ENCODE measurements at regions not wholly inside any gene's neighbourhood (a gene's known extent, or its start where the extent isn't known, plus 50 kb on each side); places are given as distances from the start of the nearest gene placed in this dataset.

- Histone ChIP-seq H3K27me3 (replicated peaks; ENCODE audit: control insufficient read depth, insufficient read depth, low read length) (no peaks in the 10 kb centered on the region), H3K36me3 (ENCODE audit: control insufficient read depth, insufficient read depth, low read length) (no peaks in the 10 kb centered on the region), H3K9me3 (no peaks in the 10 kb centered on the region), H3K4me1 (no peaks in the 10 kb centered on the region), H3K4me3 (ENCODE audit: low read depth, low read length) (no peak overlapping the region)
- TF ChIP-seq, protein P1, sequence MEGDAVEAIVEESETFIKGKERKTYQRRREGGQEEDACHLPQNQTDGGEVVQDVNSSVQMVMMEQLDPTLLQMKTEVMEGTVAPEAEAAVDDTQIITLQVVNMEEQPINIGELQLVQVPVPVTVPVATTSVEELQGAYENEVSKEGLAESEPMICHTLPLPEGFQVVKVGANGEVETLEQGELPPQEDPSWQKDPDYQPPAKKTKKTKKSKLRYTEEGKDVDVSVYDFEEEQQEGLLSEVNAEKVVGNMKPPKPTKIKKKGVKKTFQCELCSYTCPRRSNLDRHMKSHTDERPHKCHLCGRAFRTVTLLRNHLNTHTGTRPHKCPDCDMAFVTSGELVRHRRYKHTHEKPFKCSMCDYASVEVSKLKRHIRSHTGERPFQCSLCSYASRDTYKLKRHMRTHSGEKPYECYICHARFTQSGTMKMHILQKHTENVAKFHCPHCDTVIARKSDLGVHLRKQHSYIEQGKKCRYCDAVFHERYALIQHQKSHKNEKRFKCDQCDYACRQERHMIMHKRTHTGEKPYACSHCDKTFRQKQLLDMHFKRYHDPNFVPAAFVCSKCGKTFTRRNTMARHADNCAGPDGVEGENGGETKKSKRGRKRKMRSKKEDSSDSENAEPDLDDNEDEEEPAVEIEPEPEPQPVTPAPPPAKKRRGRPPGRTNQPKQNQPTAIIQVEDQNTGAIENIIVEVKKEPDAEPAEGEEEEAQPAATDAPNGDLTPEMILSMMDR (IDR thresholded peaks at IDR 0.05; ENCODE audit: insufficient read depth in 1 of 2, low read depth in 1 of 2, low read length in 1 of 2, severe bottlenecking in 1 of 2, unreplicated experiment in 1 of 2) = no peak
- no peak for DNase-seq
- ChIA-PET POLR2A (no interaction called here), CTCF (no interaction called here)
- BruUV-seq (replicated peaks) = no TSS peak
- Mint-ChIP-seq H3K4me1 (ENCODE audit: low read depth, unreplicated experiment) (no peaks in the 10 kb centered on the region), H3K27me3 (ENCODE audit: insufficient read depth, unreplicated experiment) (peaks cover 8% of the 10 kb centered on the region), H3K4me3 (ENCODE audit: unreplicated experiment) (no peak overlapping the region), H3K36me3 (ENCODE audit: insufficient read depth, unreplicated experiment) (no peaks in the 10 kb centered on the region), H3K27ac (ENCODE audit: unreplicated experiment) (no peak overlapping the region), H3K9me3 (ENCODE audit: unreplicated experiment) (no peaks in the 10 kb centered on the region)
- intact Hi-C loops (cut with micrococcal nuclease; ENCODE audit: unreplicated experiment) = no loop called here
Observed at GRCh38 chr2:119073213-119073612, 85.3 kb downstream of the C1QL2 start.

DNA sequence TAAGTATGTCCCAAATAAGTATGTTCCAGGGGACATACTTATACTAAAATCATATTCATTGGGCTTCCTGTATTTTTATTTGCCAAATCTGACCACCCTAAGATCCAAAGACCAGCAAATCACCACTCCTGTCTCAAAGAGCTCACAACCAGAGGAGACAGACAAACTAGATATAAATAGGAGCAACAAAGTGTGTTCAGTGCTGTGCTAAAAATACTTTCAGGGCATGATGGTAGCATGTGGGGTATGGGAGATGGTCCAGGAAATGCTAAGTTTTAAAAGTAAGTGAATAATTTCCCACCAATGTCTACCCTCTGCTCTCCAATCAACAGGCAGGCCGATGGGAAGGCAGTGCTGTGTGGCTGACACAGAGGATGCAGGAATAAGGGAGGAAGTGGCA lies 87.1 kb downstream of the C1QL2 start:
- no TSS peak for BruUV-seq (replicated peaks)
- Histone ChIP-seq H3K4me1 (no peaks in the 10 kb centered on the region), H3K36me3 (ENCODE audit: control insufficient read depth, insufficient read depth, low read length) (no peaks in the 10 kb centered on the region), H3K27me3 (replicated peaks; ENCODE audit: control insufficient read depth, insufficient read depth, low read length) (no peaks in the 10 kb centered on the region), H3K4me3 (ENCODE audit: low read depth, low read length) (no peak overlapping the region), H3K9me3 (no peaks in the 10 kb centered on the region)
- H3K4me1 Mint-ChIP-seq (ENCODE audit: low read depth, unreplicated experiment) = no peaks in the 10 kb centered on the region
- H3K27ac Mint-ChIP-seq (ENCODE audit: unreplicated experiment) = no peak overlapping the region
- DNase-seq = no peak
- H3K36me3 Mint-ChIP-seq (ENCODE audit: insufficient read depth, unreplicated experiment) = no peaks in the 10 kb centered on the region
- intact Hi-C loops (cut with micrococcal nuclease; ENCODE audit: unreplicated experiment) = no loop called here
- H3K9me3 Mint-ChIP-seq (ENCODE audit: unreplicated experiment) = no peaks in the 10 kb centered on the region
- TF ChIP-seq, protein P1 (IDR thresholded peaks at IDR 0.05; ENCODE audit: insufficient read depth in 1 of 2, low read depth in 1 of 2, low read length in 1 of 2, severe bottlenecking in 1 of 2, unreplicated experiment in 1 of 2) = no peak
- ChIA-PET POLR2A (no interaction called here), CTCF (no interaction called here)
- peaks cover 8% of the 10 kb centered on the region for H3K27me3 Mint-ChIP-seq (ENCODE audit: insufficient read depth, unreplicated experiment)
- H3K4me3 Mint-ChIP-seq (ENCODE audit: unreplicated experiment) = no peak overlapping the region

DNA sequence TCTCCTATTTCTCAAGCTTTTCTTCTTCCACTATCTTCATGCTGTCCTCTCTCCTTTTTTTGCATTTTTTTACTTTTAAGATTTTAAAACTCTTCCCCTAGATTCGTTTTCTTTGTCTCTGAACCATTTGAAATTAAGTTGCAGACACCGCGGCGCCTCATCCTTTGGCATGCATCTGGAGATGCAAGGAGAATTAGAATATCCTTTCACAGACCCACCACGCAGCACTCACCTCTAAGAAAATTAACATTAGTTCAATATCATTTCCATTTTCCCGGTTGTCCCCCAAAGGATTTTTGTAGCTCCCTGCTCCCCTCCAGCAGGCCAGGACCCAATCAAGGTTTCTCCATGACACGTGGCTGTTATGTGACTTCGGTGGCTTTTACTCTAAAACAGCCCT lies 88.8 kb downstream of the C1QL2 start:
- H3K27ac Mint-ChIP-seq (ENCODE audit: unreplicated experiment) = no peak overlapping the region
- no peaks in the 10 kb centered on the region for H3K36me3 Mint-ChIP-seq (ENCODE audit: insufficient read depth, unreplicated experiment)
- H3K4me1 ChIP-seq = no peaks in the 10 kb centered on the region
- H3K9me3 Mint-ChIP-seq (ENCODE audit: unreplicated experiment) = no peaks in the 10 kb centered on the region
- no peak overlapping the region for H3K4me3 ChIP-seq (ENCODE audit: low read depth, low read length)
- no TSS peak for BruUV-seq (replicated peaks)
- no peak overlapping the region for H3K4me3 Mint-ChIP-seq (ENCODE audit: unreplicated experiment)
- no peaks in the 10 kb centered on the region for H3K27me3 ChIP-seq (replicated peaks; ENCODE audit: control insufficient read depth, insufficient read depth, low read length)
- CTCF ChIA-PET = no interaction called here
- peaks cover 8% of the 10 kb centered on the region for H3K27me3 Mint-ChIP-seq (ENCODE audit: insufficient read depth, unreplicated experiment)
- no peaks in the 10 kb centered on the region for H3K36me3 ChIP-seq (ENCODE audit: control insufficient read depth, insufficient read depth, low read length)
- DNase-seq = no peak
- TF ChIP-seq, protein P1 (IDR thresholded peaks at IDR 0.05; ENCODE audit: insufficient read depth in 1 of 2, low read depth in 1 of 2, low read length in 1 of 2, severe bottlenecking in 1 of 2, unreplicated experiment in 1 of 2) = no peak
- no peaks in the 10 kb centered on the region for H3K4me1 Mint-ChIP-seq (ENCODE audit: low read depth, unreplicated experiment)
- H3K9me3 ChIP-seq = no peaks in the 10 kb centered on the region
- POLR2A ChIA-PET = no interaction called here
- intact Hi-C loops (cut with micrococcal nuclease; ENCODE audit: unreplicated experiment) = no loop called here
